Neuron (in vitro differentiated cells): ENCODE measurements at regions not wholly inside any gene's neighbourhood (a gene's known extent, or its start where the extent isn't known, plus 50 kb on each side); places are given as distances from the start of the nearest gene placed in this dataset.
"Not testable (repeated sequence)": the region's sequence is repeated elsewhere in the genome, so short reads cannot be mapped to it uniquely, and the experiment has no call there.

Experiments used
- H2AFZ ChIP-seq: one replicate; pipeline ENCODE4 v1.6.1; 2013; ENCODE audit warnings: low read depth, mild to moderate bottlenecking, inconsistent platforms, low read length, moderate library complexity
- H3K27me3 ChIP-seq: one replicate; pipeline ENCODE4 v1.6.1; 2013; ENCODE audit warnings: low read length; ENCODE audit not compliant: insufficient read depth
- H3K36me3 ChIP-seq: one replicate; pipeline ENCODE4 v1.6.1; 2013; ENCODE audit warnings: low read length; ENCODE audit not compliant: insufficient read depth
- H3K4me1 ChIP-seq: one replicate; pipeline ENCODE4 v1.6.1; 2013; ENCODE audit warnings: low read length; ENCODE audit not compliant: insufficient read depth
- H3K4me3 ChIP-seq: 2 replicates; pipeline ENCODE4 v1.5.1; 2013; ENCODE audit warnings: mild to moderate bottlenecking, low read length, moderate library complexity
- H3K9me3 ChIP-seq: one replicate; pipeline ENCODE4 v1.6.1; 2013; ENCODE audit warnings: low read length

DNA sequence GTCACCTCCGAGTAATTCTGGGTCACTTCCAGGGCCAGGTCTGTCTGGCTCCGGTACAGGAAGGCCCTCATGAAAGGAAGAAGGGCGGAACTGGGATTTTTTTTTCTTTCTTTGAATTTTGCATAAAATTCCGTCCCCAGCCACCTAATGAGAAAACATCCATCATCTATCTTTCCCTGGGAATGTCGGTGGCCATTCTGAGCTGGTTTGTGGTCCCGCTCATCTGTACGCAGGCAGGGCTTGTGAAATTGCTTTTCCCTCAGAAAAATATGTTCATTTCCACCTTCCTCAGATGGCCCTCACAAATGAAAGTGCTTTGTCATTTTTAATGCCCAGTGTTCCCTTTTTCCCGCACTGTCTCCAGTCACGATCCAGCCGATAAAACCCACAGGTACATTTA lies 353.0 kb upstream of the ZFHX3 start:
- Histone ChIP-seq H2AFZ (no peak overlapping the region), H3K9me3 (peaks cover 2% of the 10 kb centered on the region), H3K4me1 (peaks cover 13% of the 10 kb centered on the region), H3K4me3 (no peak overlapping the region), H3K27me3 (no peaks in the 10 kb centered on the region), H3K36me3 (no peaks in the 10 kb centered on the region)

DNA sequence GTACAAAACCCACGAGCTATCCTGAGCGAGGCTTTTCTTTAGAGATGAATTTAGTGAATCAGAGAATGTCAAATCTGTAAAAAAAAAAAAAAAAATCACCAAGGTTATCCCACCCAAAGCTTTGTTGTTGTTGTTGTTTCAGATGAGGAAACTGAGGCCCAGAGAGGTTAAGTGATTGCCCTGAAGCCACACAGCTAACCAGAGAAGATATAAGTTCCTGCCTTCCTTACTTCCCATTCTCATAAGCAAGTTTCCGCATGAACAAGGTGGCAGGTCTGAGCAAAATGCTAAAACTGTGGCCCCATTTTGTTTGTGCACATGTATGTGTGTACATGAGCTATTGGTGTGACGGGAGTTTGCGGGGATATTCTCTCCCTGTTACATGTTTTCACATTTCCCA lies 352.1 kb upstream of the ZFHX3 start:
- Histone ChIP-seq H3K9me3 (peaks cover 2% of the 10 kb centered on the region), H3K27me3 (no peaks in the 10 kb centered on the region), H3K4me1 (peaks cover 13% of the 10 kb centered on the region), H3K4me3 (no peak overlapping the region), H3K36me3 (no peaks in the 10 kb centered on the region), H2AFZ (no peak overlapping the region)

- no peak overlapping the region for H2AFZ ChIP-seq
- no peaks in the 10 kb centered on the region for H3K36me3 ChIP-seq
- H3K4me3 ChIP-seq = no peak overlapping the region
- H3K4me1 ChIP-seq = peaks cover 13% of the 10 kb centered on the region
- no peaks in the 10 kb centered on the region for H3K27me3 ChIP-seq
- H3K9me3 ChIP-seq = peaks cover 2% of the 10 kb centered on the region
Observed at GRCh38 chr16:73399486-73399885, 351.6 kb upstream of the ZFHX3 start.

- not testable (repeated sequence) for H3K9me3 ChIP-seq, H2AFZ ChIP-seq, H3K36me3 ChIP-seq, H3K4me1 ChIP-seq, H3K27me3 ChIP-seq, H3K4me3 ChIP-seq
Observed at GRCh38 chr16:73398604-73399003, 350.7 kb upstream of the ZFHX3 start.

DNA sequence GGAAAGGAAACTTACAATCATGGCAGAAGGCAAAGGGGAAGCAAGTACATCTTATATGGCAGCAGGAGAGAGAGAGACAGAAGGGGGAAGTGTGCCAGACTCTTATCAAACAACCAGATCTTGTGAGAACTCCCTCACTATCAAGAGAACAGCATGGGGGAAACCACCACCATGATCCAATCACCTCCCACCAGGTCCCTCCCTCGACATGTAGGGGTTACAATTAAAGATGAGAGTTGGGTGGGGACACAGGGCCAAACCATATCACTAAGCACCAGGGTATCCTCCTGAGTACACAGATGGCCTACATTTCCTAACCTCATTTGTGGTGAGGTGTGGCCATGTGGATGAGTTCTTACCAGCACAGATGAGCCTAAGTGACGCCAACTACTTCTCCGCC lies 348.6 kb upstream of the ZFHX3 start:
- Histone ChIP-seq H3K27me3 (no peaks in the 10 kb centered on the region), H3K9me3 (peaks cover 2% of the 10 kb centered on the region), H2AFZ (no peak overlapping the region), H3K4me3 (no peak overlapping the region), H3K36me3 (no peaks in the 10 kb centered on the region), H3K4me1 (no peaks in the 10 kb centered on the region)

- Histone ChIP-seq H3K9me3 (no peaks in the 10 kb centered on the region), H3K4me1 (peaks cover 4% of the 10 kb centered on the region), H2AFZ (no peak overlapping the region), H3K27me3 (no peaks in the 10 kb centered on the region), H3K36me3 (no peaks in the 10 kb centered on the region), H3K4me3 (no peak overlapping the region)
Observed at GRCh38 chr16:73390936-73391335, 343.0 kb upstream of the ZFHX3 start.

GRCh38 chr16:73390491-73390890 lies 342.6 kb upstream of the ZFHX3 start:
- Histone ChIP-seq H3K9me3 (no peaks in the 10 kb centered on the region), H3K4me3 (no peak overlapping the region), H2AFZ (no peak overlapping the region), H3K27me3 (no peaks in the 10 kb centered on the region), H3K36me3 (no peaks in the 10 kb centered on the region), H3K4me1 (peaks cover 4% of the 10 kb centered on the region)

GRCh38 chr16:73389085-73389484 lies 341.2 kb upstream of the ZFHX3 start:
- H3K4me3 ChIP-seq = no peak overlapping the region
- H3K9me3 ChIP-seq = no peaks in the 10 kb centered on the region
- H3K36me3 ChIP-seq = no peaks in the 10 kb centered on the region
- no peak overlapping the region for H2AFZ ChIP-seq
- peaks cover 13% of the 10 kb centered on the region for H3K4me1 ChIP-seq
- H3K27me3 ChIP-seq = no peaks in the 10 kb centered on the region

- Histone ChIP-seq H3K36me3 (no peaks in the 10 kb centered on the region), H3K4me3 (no peak overlapping the region), H3K4me1 (peaks cover 19% of the 10 kb centered on the region), H3K9me3 (no peaks in the 10 kb centered on the region), H2AFZ (no peak overlapping the region), H3K27me3 (no peaks in the 10 kb centered on the region)
Observed at GRCh38 chr16:73387979-73388378, 340.1 kb upstream of the ZFHX3 start.

DNA sequence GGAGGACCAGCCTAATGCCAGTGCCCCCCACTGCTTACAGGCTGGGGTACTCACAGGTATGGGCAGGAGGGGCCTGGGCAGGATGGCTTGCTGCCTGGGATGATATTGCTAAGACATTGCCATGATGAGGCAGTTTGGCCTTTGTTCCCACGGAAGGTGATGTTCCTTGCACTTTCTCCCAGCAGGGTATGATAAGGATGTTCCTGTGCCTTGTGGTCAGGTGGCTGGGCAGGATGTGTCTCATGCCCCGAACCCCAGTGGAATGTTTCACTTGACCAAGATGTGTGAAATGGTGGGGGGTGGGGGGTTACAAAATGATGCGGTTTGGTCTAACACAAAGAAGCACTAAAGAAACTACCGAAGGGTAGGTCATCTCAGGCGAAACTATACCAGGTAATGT lies 337.8 kb upstream of the ZFHX3 start:
- H3K27me3 ChIP-seq = no peaks in the 10 kb centered on the region
- no peaks in the 10 kb centered on the region for H3K36me3 ChIP-seq
- H2AFZ ChIP-seq = no peak overlapping the region
- H3K4me1 ChIP-seq = peaks cover 24% of the 10 kb centered on the region
- H3K9me3 ChIP-seq = no peaks in the 10 kb centered on the region
- H3K4me3 ChIP-seq = no peak overlapping the region

DNA sequence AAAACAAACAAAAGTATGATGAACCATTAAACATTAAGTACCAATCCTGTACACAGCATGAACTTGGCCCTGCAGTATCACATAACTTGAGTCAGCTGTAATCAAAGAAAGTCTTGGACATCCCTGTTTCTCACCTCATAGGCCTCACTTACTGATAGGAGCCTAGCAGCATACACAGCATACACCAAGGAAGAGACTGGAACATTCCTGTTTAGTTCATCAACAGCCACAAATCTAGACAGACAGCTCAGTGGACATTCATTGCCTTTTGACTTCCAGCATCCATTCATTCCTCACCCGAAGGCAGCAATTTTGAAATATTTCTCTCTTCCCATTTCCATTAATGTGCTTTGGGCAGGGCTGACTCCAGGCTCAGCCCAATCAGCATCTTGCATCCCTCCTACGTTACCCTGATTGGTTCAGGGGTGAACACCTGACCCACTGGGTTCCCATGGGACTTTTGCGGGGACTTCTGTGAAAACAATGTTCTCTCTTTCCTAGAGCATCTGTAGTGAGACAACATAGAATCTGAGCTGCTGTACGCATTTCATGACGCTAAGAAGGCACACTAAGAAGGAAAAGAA lies 336.7 kb upstream of the ZFHX3 start:
- Histone ChIP-seq H3K27me3 (no peaks in the 10 kb centered on the region), H2AFZ (no peak overlapping the region), H3K4me1 (peaks cover 21% of the 10 kb centered on the region), H3K36me3 (no peaks in the 10 kb centered on the region), H3K4me3 (no peak overlapping the region), H3K9me3 (no peaks in the 10 kb centered on the region)

GRCh38 chr16:73383988-73384365 lies 336.0 kb upstream of the ZFHX3 start:
- H3K4me3 ChIP-seq = peak overlapping the region; percentile 46
- peaks cover 21% of the 10 kb centered on the region for H3K4me1 ChIP-seq
- no peaks in the 10 kb centered on the region for H3K27me3 ChIP-seq
- no peaks in the 10 kb centered on the region for H3K36me3 ChIP-seq
- peak overlapping the region; percentile 65 for H2AFZ ChIP-seq
- H3K9me3 ChIP-seq = no peaks in the 10 kb centered on the region

DNA sequence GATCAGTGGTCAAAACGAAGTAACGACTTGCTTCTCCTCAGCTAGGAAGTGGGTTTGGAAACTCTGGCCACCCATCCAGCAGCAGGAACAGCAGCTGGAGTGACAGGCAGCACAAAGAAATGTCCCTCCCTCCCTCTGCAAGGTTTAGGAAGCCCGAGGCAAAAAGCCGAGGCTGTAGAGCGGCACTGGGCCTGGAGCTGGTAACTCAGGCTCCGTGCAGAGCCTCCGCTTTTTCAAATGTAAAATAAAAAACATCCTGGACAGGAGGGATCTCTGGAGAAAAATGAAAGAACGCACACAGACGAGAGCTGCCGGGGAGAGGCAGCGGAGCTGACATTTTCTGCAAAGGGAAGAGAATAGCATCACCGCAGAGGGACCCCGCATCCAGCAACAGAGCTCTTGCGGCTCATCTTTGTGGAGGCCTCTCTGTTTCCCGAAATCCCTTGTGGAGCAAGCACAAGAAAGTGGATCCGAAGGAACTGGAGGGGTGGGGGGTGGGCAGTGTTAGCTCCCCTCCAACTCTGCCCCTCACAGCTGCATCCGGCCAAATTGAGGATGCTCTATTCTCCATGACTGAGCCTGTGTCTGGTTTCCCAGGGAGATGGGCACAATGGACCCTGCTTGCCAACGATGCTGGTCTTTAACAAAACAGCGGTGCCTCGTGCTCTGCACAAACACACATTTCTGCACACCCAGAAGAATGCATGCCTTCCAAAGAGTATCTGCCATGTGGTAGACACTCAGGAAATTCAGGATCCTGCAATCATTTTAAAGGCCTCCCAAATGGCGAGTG lies 335.5 kb upstream of the ZFHX3 start:
- H2AFZ ChIP-seq = peak overlapping the region; percentile 65
- no peaks in the 10 kb centered on the region for H3K27me3 ChIP-seq
- no peaks in the 10 kb centered on the region for H3K36me3 ChIP-seq
- no peaks in the 10 kb centered on the region for H3K9me3 ChIP-seq
- peak overlapping the region; percentile 46 for H3K4me3 ChIP-seq
- peaks cover 21% of the 10 kb centered on the region for H3K4me1 ChIP-seq

DNA sequence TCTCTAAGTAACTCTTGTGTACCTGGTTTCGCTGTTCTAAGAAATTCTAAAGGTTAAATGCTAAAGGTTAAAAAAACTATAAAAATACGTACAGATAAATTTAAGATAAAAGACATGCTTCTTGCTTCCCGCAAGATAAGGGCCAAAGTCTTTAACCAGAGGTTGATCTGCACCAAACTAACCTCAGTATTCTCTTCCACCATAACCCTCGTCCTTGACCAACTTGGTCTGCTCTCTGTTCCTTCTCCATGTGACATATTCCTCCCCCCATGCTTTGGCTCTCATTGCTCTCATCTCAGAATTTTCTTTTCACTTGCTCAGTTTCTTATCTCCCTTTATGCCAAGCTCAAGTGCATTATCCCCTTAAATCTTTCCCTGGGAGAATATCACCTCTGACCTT lies 330.5 kb upstream of the ZFHX3 start:
- H3K4me3 ChIP-seq = no peak overlapping the region
- no peaks in the 10 kb centered on the region for H3K36me3 ChIP-seq
- no peaks in the 10 kb centered on the region for H3K27me3 ChIP-seq
- H2AFZ ChIP-seq = no peak overlapping the region
- H3K9me3 ChIP-seq = no peaks in the 10 kb centered on the region
- H3K4me1 ChIP-seq = peaks cover 7% of the 10 kb centered on the region
